IMR-90 (cell line): ENCODE measurements at regions not wholly inside any gene's neighbourhood (a gene's known extent, or its start where the extent isn't known, plus 50 kb on each side); places are given as distances from the start of the nearest gene placed in this dataset.

Source experiments
- ATAC-seq: fragments of 200-7000 bp; cut with Tn5 transposase; 2 replicates; pipeline ENCODE4 v1.9.1; 2020; ENCODE audit warnings: low read depth, mild to moderate bottlenecking, moderate library complexity
- BruUV-seq: library from RNA; stranded (reverse); fragments of 400-500 nt; replicated peaks from 2 replicates; lab custom pipeline; 2021; lab: Mats Ljungman, UMichigan
- CTCF ChIA-PET: fragments of 300-600 bp; formaldehyde crosslinking; extraction: SDS; loops from one replicate; lab custom pipeline; 2021; ENCODE audit warnings: antibody characterized with exemption; lab: Yijun Ruan, JAX
- POLR2A ChIA-PET: fragments of 300-600 bp; sonication (Branson Sonifier 250); formaldehyde crosslinking; loops from one replicate; lab custom pipeline; 2022; ENCODE audit warnings: antibody characterized with exemption; ENCODE audit not compliant: unreplicated experiment; lab: Charles Lee
- DNase-seq: peaks from one replicate; pipeline ENCODE4 v3.0.0; 2013
- H2AFZ ChIP-seq: replicated peaks from 2 replicates; pipeline ENCODE3; 2013; ENCODE audit warnings: low read length, mild to moderate bottlenecking; ENCODE audit not compliant: poor library complexity
- H2AK5ac ChIP-seq: 2 replicates; pipeline ENCODE4 v1.6.1; 2013; ENCODE audit warnings: low read depth, low read length, inconsistent platforms
- H2AK9ac ChIP-seq: replicated peaks from 2 replicates; pipeline ENCODE3; 2013; ENCODE audit warnings: mild to moderate bottlenecking, low read depth, low read length, moderate library complexity; ENCODE audit not compliant: poor library complexity
- H2BK120ac ChIP-seq: 2 replicates; pipeline ENCODE4 v1.6.1; 2013; ENCODE audit warnings: low read depth, low read length, inconsistent platforms
- H2BK15ac ChIP-seq: 3 replicates; pipeline ENCODE4 v1.6.1; 2013; ENCODE audit warnings: low read depth, low read length, inconsistent platforms
- H2BK20ac ChIP-seq: 2 replicates; pipeline ENCODE4 v1.6.1; 2013; ENCODE audit warnings: low read depth, mild to moderate bottlenecking, inconsistent platforms, low read length, moderate library complexity
- H2BK5ac ChIP-seq: 2 replicates; pipeline ENCODE4 v1.6.1; 2013; ENCODE audit warnings: mild to moderate bottlenecking, low read depth, low read length, inconsistent platforms; ENCODE audit not compliant: poor library complexity, severe bottlenecking
- H3K14ac ChIP-seq: replicated peaks from 2 replicates; pipeline ENCODE4 v1.6.1; 2013; ENCODE audit warnings: low read depth, low read length, inconsistent platforms
- H3K18ac ChIP-seq: 2 replicates; pipeline ENCODE4 v1.6.1; 2013; ENCODE audit warnings: low read depth, low read length, control low read depth
- H3K23ac ChIP-seq: 2 replicates; pipeline ENCODE4 v1.6.1; 2013; ENCODE audit warnings: low read depth, low read length, inconsistent platforms
- H3K27ac ChIP-seq: 2 replicates; pipeline ENCODE4 v1.5.1; 2013; ENCODE audit warnings: mild to moderate bottlenecking, control low read depth, low read length; ENCODE audit not compliant: insufficient read depth
- H3K27me3 ChIP-seq: 2 replicates; pipeline ENCODE4 v1.6.1; 2013; ENCODE audit warnings: low read length; ENCODE audit not compliant: control insufficient read depth, insufficient read depth
- H3K36me3 ChIP-seq: 2 replicates; pipeline ENCODE4 v1.6.1; 2013; ENCODE audit warnings: low read length, mixed read lengths; ENCODE audit not compliant: control insufficient read depth, insufficient read depth
- H3K4ac ChIP-seq: 2 replicates; pipeline ENCODE4 v1.6.1; 2013; ENCODE audit warnings: low read depth, low read length, inconsistent platforms
- H3K4me1 ChIP-seq: 2 replicates; pipeline ENCODE4 v1.6.1; 2013; ENCODE audit warnings: low read length, mixed read lengths; ENCODE audit not compliant: control insufficient read depth, insufficient read depth
- H3K4me2 ChIP-seq: 2 replicates; pipeline ENCODE4 v1.6.1; 2013; ENCODE audit warnings: low read depth, mild to moderate bottlenecking, control low read depth, low read length, moderate library complexity
- H3K4me3 ChIP-seq: 2 replicates; pipeline ENCODE4 v1.5.1; 2013; ENCODE audit warnings: low read depth, mild to moderate bottlenecking, control low read depth, low read length, moderate library complexity; ENCODE audit not compliant: insufficient read depth
- H3K56ac ChIP-seq: 2 replicates; pipeline ENCODE4 v1.6.1; 2013; ENCODE audit warnings: low read length, inconsistent platforms; ENCODE audit not compliant: insufficient read depth; ENCODE audit errors: extremely low read depth
- H3K79me1 ChIP-seq, 2 experiments: 2 replicates each; pipeline ENCODE4 v1.6.1; 2013; ENCODE audit warnings: low read length in 2 of 2, inconsistent platforms in 1 of 2, low read depth in 1 of 2
- H3K9ac ChIP-seq: 2 replicates; pipeline ENCODE4 v1.6.1; 2013; ENCODE audit warnings: low read depth, low read length, control low read depth
- H3K9me1 ChIP-seq: 2 replicates; pipeline ENCODE4 v1.6.1; 2013; ENCODE audit warnings: low read length, inconsistent platforms; ENCODE audit not compliant: insufficient read depth
- H3K9me3 ChIP-seq: 2 replicates; pipeline ENCODE4 v1.6.1; 2013; ENCODE audit warnings: low read length; ENCODE audit not compliant: control insufficient read depth, insufficient read depth
- H4K20me1 ChIP-seq: 2 replicates; pipeline ENCODE4 v1.6.1; 2013; ENCODE audit warnings: low read length, inconsistent platforms; ENCODE audit not compliant: insufficient read depth
- H4K5ac ChIP-seq: 2 replicates; pipeline ENCODE4 v1.6.1; 2013; ENCODE audit warnings: mild to moderate bottlenecking, low read depth, low read length, control low read depth
- H4K8ac ChIP-seq, 2 experiments: 2 replicates each; pipeline ENCODE4 v1.6.1; 2013; ENCODE audit warnings: low read depth in 2 of 2, low read length in 2 of 2, control low read depth in 1 of 2, inconsistent platforms in 1 of 2
- H4K91ac ChIP-seq: 2 replicates; pipeline ENCODE4 v1.6.1; 2013; ENCODE audit warnings: low read depth, low read length, inconsistent platforms; ENCODE audit not compliant: insufficient read depth
- CHD1 ChIP-seq: IDR thresholded peaks from 2 replicates; pipeline ENCODE4 v1.6.1; 2012; ENCODE audit warnings: low read depth, low read length, improper control_type of control experiment
- ELK1 ChIP-seq: fragments of 150-350 bp; IDR thresholded peaks from 2 replicates; pipeline ENCODE4 v1.6.1; 2016; ENCODE audit warnings: low read depth, mild to moderate bottlenecking, low read length, moderate library complexity, borderline replicate concordance
- FOS ChIP-seq: fragments of 150-350 bp; IDR thresholded peaks from 2 replicates; pipeline ENCODE4 v1.6.1; 2016; ENCODE audit warnings: low read depth, low read length
- MAZ ChIP-seq: IDR thresholded peaks from 2 replicates; pipeline ENCODE4 v1.6.1; 2012; ENCODE audit warnings: low read depth, mild to moderate bottlenecking, low read length, improper control_type of control experiment, moderate library complexity, borderline replicate concordance
- MXI1 ChIP-seq: IDR thresholded peaks from 2 replicates; pipeline ENCODE4 v1.6.1; 2012; ENCODE audit warnings: low read depth, mild to moderate bottlenecking, low read length, moderate library complexity, borderline replicate concordance
- NFE2L2 ChIP-seq: fragments of 150-350 bp; IDR thresholded peaks from 2 replicates; pipeline ENCODE4 v1.6.1; 2016; ENCODE audit warnings: low read depth, mild to moderate bottlenecking, low read length
- WGBS, 2 experiments: methylation state at CpG; one replicate each; pipeline versions ENCODE4 v1.1.5 to v1.1.7; 2013; ENCODE audit warnings: missing lambda C conversion rate in 2 of 2; ENCODE audit not compliant: insufficient read length in 1 of 2; ENCODE audit errors: extremely low coverage in 2 of 2; 5-methylcytosine and 5-hydroxymethylcytosine counted together
- dilution Hi-C: fragments of 300-500 bp; cut with HindIII; formaldehyde crosslinking; loops from one replicate; pipeline ENCODE4 v1.14.3; 2018; ENCODE audit warnings: low sequenced_read_pairs; ENCODE audit not compliant: unreplicated experiment
- in situ Hi-C: fragments of 300-500 bp; cut with MboI; formaldehyde crosslinking; loops from 3 replicates; pipeline ENCODE4 v1.14.3; 2019; ENCODE audit warnings: low sequenced_read_pairs, inconsistent platforms, mixed read lengths
- intact Hi-C: fragments of 100-400 bp; cut with micrococcal nuclease; formaldehyde crosslinking; loops from 2 replicates; pipeline ENCODE4 v1.10.0; 2022

- in situ Hi-C loops (no loop called here), intact Hi-C loops (no loop called here), dilution Hi-C loops (no loop called here)
- CTCF ChIA-PET, result no interaction called here
- no CpG with 5 or more reads among the region's 1 CpG for WGBS, 2 experiments
- no peak for TF ChIP-seq FOS
- no peak for TF ChIP-seq MXI1
- no peak for TF ChIP-seq CHD1
- no peak for TF ChIP-seq NFE2L2
- no peak for TF ChIP-seq ELK1
- TF ChIP-seq MAZ, result no peak
- H3K4me2 ChIP-seq, result no peak overlapping the region
- H3K18ac ChIP-seq, result no peak overlapping the region
- H2BK120ac ChIP-seq, result no peak overlapping the region
- no peak overlapping the region for H3K9ac ChIP-seq
- no peaks in the 10 kb centered on the region for H3K9me1 ChIP-seq
- no peaks in the 10 kb centered on the region for H3K79me1 ChIP-seq
- H2BK15ac ChIP-seq, result no peak overlapping the region
- H3K4me3 ChIP-seq, result no peak overlapping the region
- no peak overlapping the region for H4K5ac ChIP-seq
- no peaks in the 10 kb centered on the region for H4K20me1 ChIP-seq
- DNase-seq, result no peak
- POLR2A ChIA-PET, result no interaction called here
- no peak overlapping the region for H3K23ac ChIP-seq
- H2BK20ac ChIP-seq, result no peak overlapping the region
- no peaks in the 10 kb centered on the region for H3K36me3 ChIP-seq
- H3K9me3 ChIP-seq, result no peaks in the 10 kb centered on the region
- no peaks in the 10 kb centered on the region for H3K4me1 ChIP-seq
- H2AK5ac ChIP-seq, result no peak overlapping the region
- no peak overlapping the region for H3K4ac ChIP-seq
- H4K91ac ChIP-seq, result no peak overlapping the region
- ATAC-seq, result no peak
- H3K27ac ChIP-seq, result no peak overlapping the region
- no peak overlapping the region for H3K56ac ChIP-seq
- no TSS peak for BruUV-seq
- peaks cover 15% of the 10 kb centered on the region for H3K27me3 ChIP-seq
- no peak overlapping the region for H2AFZ ChIP-seq
- no peak overlapping the region for H2AK9ac ChIP-seq
- no peak overlapping the region for H3K14ac ChIP-seq
- H2BK5ac ChIP-seq, result no peak overlapping the region
- H4K8ac ChIP-seq, result no peak overlapping the region
Measured at GRCh38 chr12:105503619-105504018, 173.1 kb downstream of the C12orf75 start.
